ENCODE measurements at regions not wholly inside any gene's neighbourhood (a gene's known extent, or its start where the extent isn't known, plus 50 kb on each side); places are given as distances from the start of the nearest gene placed in this dataset.

DNA sequence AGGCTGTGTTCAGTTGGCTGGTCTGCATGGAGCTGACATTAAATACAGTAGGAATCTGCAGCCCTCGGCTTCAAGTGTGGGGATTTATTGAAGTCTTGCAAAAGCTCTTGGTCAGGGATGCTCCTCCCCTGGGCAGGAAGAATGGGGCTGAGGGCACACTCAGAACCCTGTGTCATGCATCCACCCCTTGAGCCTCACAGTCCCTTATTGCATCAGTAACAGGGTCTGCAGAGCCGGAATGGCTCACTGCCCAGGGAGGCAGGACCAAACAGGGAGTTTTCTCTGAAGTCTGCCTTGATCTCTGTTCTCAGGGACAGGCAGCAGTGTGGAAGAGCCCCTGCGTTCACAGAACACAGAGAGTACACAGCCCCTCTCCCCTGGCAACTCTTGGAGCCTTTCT, 216.8 kb downstream of the ENGASE start:
- H3K9me3 ChIP-seq, result no peaks in the 10 kb centered on the region
- H3K36me3 ChIP-seq, result no peaks in the 10 kb centered on the region
- H3K4me3 ChIP-seq, result no peak overlapping the region
- H3K27ac ChIP-seq, result no peak overlapping the region
- intact Hi-C loops (cut with DNase I; ENCODE audit: low total_unique reads), result no loop called here
- TF ChIP-seq, protein P1, sequence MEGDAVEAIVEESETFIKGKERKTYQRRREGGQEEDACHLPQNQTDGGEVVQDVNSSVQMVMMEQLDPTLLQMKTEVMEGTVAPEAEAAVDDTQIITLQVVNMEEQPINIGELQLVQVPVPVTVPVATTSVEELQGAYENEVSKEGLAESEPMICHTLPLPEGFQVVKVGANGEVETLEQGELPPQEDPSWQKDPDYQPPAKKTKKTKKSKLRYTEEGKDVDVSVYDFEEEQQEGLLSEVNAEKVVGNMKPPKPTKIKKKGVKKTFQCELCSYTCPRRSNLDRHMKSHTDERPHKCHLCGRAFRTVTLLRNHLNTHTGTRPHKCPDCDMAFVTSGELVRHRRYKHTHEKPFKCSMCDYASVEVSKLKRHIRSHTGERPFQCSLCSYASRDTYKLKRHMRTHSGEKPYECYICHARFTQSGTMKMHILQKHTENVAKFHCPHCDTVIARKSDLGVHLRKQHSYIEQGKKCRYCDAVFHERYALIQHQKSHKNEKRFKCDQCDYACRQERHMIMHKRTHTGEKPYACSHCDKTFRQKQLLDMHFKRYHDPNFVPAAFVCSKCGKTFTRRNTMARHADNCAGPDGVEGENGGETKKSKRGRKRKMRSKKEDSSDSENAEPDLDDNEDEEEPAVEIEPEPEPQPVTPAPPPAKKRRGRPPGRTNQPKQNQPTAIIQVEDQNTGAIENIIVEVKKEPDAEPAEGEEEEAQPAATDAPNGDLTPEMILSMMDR (IDR thresholded peaks at IDR 0.05), result no peak
- TF ChIP-seq POLR2AphosphoS5 (IDR thresholded peaks at IDR 0.05) (no peak), POLR2A (IDR thresholded peaks at IDR 0.05) (no peak)
- peaks cover 0 to 78% of the 10 kb centered on the region in 2 donors for H3K27me3 ChIP-seq
- DNase-seq (ENCODE audit: low spot score in 2 of 2), result no peak
- H3K4me1 ChIP-seq, result no peaks in the 10 kb centered on the region

DNA sequence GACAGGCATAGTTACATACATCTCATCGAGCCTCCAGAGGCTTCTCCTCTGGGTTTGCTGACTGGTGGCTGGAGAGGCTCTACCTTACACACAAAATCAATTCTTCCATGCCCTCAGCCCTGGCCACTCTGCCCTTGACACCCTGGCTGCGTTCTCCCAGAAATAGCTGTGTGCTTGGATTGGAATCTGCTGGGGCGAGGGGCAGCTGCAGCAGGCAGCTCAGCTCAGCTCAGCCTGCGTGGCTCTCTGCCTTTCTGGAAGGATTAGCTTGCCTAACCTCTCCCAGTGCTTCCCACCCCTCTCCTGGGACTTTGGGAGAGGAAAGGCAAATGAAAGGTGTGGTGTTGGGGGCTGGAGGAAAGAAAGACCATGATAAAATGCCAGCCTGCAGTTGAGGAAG, 216.1 kb downstream of the ENGASE start:
- Histone ChIP-seq H3K27ac (no peak overlapping the region), H3K27me3 (peaks cover 0 to 78% of the 10 kb centered on the region in 2 donors), H3K4me1 (no peaks in the 10 kb centered on the region), H3K4me3 (no peak overlapping the region), H3K9me3 (no peaks in the 10 kb centered on the region), H3K36me3 (no peaks in the 10 kb centered on the region)
- TF ChIP-seq POLR2AphosphoS5 (IDR thresholded peaks at IDR 0.05), result no peak
- TF ChIP-seq POLR2A (IDR thresholded peaks at IDR 0.05), result no peak
- intact Hi-C loops (cut with DNase I; ENCODE audit: low total_unique reads), result no loop called here
- DNase-seq (ENCODE audit: low spot score in 2 of 2), result no peak

DNA sequence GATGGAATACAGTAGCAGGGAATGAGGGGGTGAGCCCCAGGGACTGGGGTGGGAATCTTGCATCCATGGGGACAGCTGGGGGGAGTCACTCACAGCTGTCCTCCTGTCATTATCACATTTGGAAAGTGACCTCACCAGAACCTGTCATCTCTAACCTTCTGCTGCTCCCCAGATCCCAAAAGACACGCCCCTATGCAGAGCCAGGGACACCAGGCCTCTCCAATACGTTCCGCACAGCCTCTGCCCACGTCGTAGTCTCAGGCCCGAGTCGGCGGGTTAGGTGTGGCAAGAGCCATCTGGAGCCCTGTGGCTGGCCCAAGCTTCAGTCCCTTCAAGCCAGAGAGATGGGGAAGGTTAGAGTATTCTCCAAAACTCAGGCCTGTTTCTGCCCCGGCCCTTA, 214.3 kb downstream of the ENGASE start:
- TF ChIP-seq, protein P1 (IDR thresholded peaks at IDR 0.05), result no peak
- no peak overlapping the region for H3K27ac ChIP-seq
- DNase-seq (ENCODE audit: low spot score in 2 of 2), result no peak
- no peaks in the 10 kb centered on the region for H3K36me3 ChIP-seq
- H3K27me3 ChIP-seq, result peaks cover 0 to 75% of the 10 kb centered on the region in 2 donors
- H3K9me3 ChIP-seq, result no peaks in the 10 kb centered on the region
- no peak overlapping the region for H3K4me3 ChIP-seq
- no peaks in the 10 kb centered on the region for H3K4me1 ChIP-seq
- intact Hi-C loops (cut with DNase I; ENCODE audit: low total_unique reads), result no loop called here

DNA sequence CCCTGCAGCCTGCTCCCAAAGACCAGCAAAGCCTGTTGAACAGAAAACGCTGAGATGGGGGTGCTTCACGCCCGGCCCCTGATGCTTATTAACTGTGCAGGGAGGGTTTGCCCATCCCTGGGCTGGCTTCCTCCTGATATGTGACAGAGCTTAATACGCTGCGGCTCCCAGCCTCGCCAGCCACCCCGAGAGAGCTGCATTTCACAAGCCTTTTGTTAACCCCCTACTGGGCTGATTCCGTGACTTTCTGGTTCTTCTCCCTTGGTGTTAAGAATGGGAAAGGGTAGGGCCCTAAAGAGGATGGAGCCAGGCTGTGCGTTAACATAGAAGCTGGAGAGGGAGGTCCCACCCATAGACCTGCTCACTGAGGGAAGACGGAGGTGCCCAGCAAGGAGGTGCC, 211.8 kb downstream of the ENGASE start:
- Histone ChIP-seq H3K9me3 (no peaks in the 10 kb centered on the region), H3K4me3 (no peak overlapping the region), H3K27ac (no peak overlapping the region), H3K27me3 (peaks cover 0 to 67% of the 10 kb centered on the region in 2 donors), H3K36me3 (no peaks in the 10 kb centered on the region), H3K4me1 (no peaks in the 10 kb centered on the region)
- TF ChIP-seq POLR2AphosphoS5 (IDR thresholded peaks at IDR 0.05), result no peak
- TF ChIP-seq, protein P1 (IDR thresholded peaks at IDR 0.05), result no peak
- TF ChIP-seq POLR2A (IDR thresholded peaks at IDR 0.05), result no peak
- intact Hi-C loops (cut with DNase I; ENCODE audit: low total_unique reads), result no loop called here
- no peak for DNase-seq (ENCODE audit: low spot score in 2 of 2)

GRCh38 chr17:79285973-79286372, 211.3 kb downstream of the ENGASE start:
- Histone ChIP-seq H3K4me1 (no peaks in the 10 kb centered on the region), H3K27me3 (peaks cover 0 to 64% of the 10 kb centered on the region in 2 donors), H3K27ac (no peak overlapping the region), H3K36me3 (no peaks in the 10 kb centered on the region), H3K9me3 (no peaks in the 10 kb centered on the region), H3K4me3 (no peak overlapping the region)
- no peak for TF ChIP-seq POLR2AphosphoS5 (IDR thresholded peaks at IDR 0.05)
- TF ChIP-seq, protein P1 (IDR thresholded peaks at IDR 0.05), result no peak
- no peak for TF ChIP-seq POLR2A (IDR thresholded peaks at IDR 0.05)
- no peak for DNase-seq (ENCODE audit: low spot score in 2 of 2)
- intact Hi-C loops (cut with DNase I; ENCODE audit: low total_unique reads), result no loop called here

DNA sequence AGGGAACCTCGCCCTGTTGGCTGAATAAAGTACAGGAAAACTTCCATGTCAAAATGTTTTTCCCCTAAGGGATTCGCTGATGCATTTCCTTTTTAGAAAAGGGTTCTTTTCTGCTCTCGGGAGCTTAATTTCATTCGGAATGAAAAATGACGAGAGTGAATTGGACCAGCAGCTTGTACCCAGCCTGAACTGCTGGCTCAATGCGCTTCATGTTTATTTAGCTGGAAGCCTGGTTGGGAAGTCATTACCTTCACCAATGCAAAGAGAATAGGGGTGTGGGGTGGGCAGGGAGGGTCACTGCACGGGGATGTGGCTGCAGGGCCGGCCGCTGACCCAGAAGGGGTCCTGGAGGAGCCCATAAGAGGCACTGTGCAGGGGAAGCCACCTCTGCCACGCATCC, 207.7 kb downstream of the ENGASE start:
- Histone ChIP-seq H3K4me3 (no peak overlapping the region), H3K27ac (no peak overlapping the region), H3K36me3 (no peaks in the 10 kb centered on the region), H3K27me3 (peaks cover 0 to 56% of the 10 kb centered on the region in 2 donors), H3K4me1 (no peaks in the 10 kb centered on the region), H3K9me3 (no peaks in the 10 kb centered on the region)
- DNase-seq (ENCODE audit: low spot score in 2 of 2), result no peak
- TF ChIP-seq, protein P1 (IDR thresholded peaks at IDR 0.05), result no peak
- TF ChIP-seq POLR2AphosphoS5 (IDR thresholded peaks at IDR 0.05) (no peak), POLR2A (IDR thresholded peaks at IDR 0.05) (no peak)
- intact Hi-C loops (cut with DNase I; ENCODE audit: low total_unique reads), result no loop called here

All from breast epithelium (tissue), 4 donors.